GM12865 (cell line): ENCODE measurements at regions not wholly inside any gene's neighbourhood (a gene's known extent, or its start where the extent isn't known, plus 50 kb on each side); places are given as distances from the start of the nearest gene placed in this dataset.

Source experiments
- DNase-seq: peaks from one replicate; pipeline ENCODE4 v3.0.0; 2010; ENCODE audit warnings: low read depth
- H3K4me3 ChIP-seq: 2 replicates; pipeline ENCODE4 v1.5.1; 2011; ENCODE audit warnings: mild to moderate bottlenecking, low read depth, low read length, control low read depth
- CTCF ChIP-seq: IDR thresholded peaks from 2 replicates; pipeline ENCODE4 v1.5.1; 2011; ENCODE audit warnings: low read length, control low read depth, low read depth, inconsistent platforms; ENCODE audit not compliant: insufficient read depth; ENCODE audit errors: missing control alignments

DNA sequence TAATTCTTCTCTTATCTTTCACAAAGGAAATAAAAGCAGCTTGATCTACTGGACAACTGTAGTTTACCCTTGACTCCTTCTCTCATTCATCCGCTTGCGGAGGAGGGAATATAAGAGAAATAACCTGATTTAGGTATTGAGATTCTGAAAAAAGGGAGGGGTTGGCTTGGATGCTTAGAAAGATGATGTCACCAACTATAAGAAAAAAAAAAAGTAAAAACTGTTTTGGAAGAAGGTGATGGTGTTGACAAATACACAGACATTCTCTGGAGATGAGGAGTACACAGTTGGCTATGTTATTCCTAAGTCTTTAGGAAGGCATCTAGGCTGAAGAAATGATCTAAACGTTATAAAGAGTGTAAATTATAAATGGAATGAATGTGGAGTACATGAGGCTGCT is 103.3 kb downstream of the TMEM114 start:
- TF ChIP-seq CTCF: no peak
- no peak for DNase-seq
- H3K4me3 ChIP-seq: no peak overlapping the region

DNA sequence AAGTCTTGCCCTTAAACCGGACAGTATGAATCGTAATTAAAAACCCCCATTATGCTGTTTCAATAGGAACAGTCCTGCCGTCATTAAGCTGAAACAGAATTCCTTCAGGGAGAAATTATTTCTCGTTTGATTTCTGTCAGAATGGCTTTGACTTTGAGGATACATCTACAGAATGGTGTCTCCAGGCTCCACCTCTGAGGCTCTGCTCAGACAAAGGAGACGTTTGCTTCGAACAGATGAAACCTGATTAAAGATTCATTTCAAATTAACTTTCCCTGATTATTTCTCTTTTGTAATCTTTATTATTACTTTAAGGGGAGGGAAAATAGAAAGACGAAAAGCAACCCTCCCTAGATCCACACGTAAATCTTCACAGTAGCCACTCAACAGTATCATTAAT is 106.9 kb downstream of the TMEM114 start:
- no peak for DNase-seq
- TF ChIP-seq CTCF: no peak
- H3K4me3 ChIP-seq: no peak overlapping the region

GRCh38 chr16:8481810-8482209 is 108.5 kb downstream of the TMEM114 start:
- DNase-seq: no peak
- no peak for TF ChIP-seq CTCF
- H3K4me3 ChIP-seq: no peak overlapping the region

- no peak for DNase-seq
- no peak overlapping the region for H3K4me3 ChIP-seq
- no peak for TF ChIP-seq CTCF
These were observed 113.5 kb downstream of the TMEM114 start for GRCh38 chr16:8476824-8477223.

DNA sequence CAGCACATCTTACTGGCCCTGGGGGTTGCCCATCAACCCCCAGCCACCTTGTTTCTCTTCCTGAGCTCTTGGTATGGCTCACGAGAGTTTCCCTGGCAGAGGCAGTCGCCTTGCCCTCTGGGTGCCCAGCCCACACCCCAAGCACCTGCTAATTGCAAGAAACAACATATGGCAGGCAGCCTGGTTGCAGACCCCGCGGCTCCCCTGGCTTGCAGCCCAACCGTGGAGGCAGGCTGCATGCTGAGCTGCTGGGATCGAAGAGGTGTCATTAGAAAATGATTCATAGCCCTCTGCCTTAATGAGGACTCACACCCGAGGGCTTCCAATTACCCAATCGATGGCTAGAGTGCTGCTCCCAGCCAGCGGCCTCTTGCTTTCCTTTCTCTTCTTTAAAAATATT is 115.7 kb downstream of the TMEM114 start:
- no peak for TF ChIP-seq CTCF
- DNase-seq: no peak
- H3K4me3 ChIP-seq: no peak overlapping the region

DNA sequence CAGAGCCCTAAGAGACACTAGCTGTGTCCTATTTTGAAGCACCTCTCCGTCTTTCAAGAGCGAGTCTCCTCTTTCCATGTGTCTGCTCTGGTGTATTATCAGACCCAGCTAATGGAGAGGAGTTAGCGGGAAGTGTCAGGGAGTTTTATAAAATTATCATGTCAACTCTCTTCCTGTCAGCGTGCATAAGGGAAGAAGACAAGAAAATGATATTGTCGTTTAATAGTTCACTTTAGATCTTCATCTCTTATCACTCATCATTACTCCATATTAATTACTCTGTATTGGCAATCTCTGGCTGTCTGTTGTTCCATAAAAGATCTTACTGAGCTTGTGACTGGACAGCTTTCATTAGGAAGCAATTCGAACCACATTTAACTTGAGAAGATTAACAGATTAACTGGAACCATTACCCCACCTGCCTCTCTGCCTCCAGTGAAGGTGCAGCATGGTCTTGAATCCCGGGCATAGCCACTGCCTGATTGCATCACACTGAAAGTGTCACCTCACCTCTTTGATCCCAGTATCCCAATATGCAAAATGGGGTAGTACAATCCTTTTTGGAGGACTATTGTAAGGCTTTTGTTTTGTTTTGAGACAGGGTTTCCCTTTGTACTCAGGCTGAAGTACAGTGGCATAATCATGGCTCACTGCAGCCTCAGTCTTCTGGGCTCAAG is 121.1 kb downstream of the TMEM114 start:
- H3K4me3 ChIP-seq: no peak overlapping the region
- no peak for DNase-seq
- no peak for TF ChIP-seq CTCF

- no peak for TF ChIP-seq CTCF
- no peak overlapping the region for H3K4me3 ChIP-seq
- no peak for DNase-seq
These were observed 125.3 kb downstream of the TMEM114 start for GRCh38 chr16:8464979-8465378.
